ENCODE measurements at regions not wholly inside any gene's neighbourhood (a gene's known extent, or its start where the extent isn't known, plus 50 kb on each side); places are given as distances from the start of the nearest gene placed in this dataset.

DNA sequence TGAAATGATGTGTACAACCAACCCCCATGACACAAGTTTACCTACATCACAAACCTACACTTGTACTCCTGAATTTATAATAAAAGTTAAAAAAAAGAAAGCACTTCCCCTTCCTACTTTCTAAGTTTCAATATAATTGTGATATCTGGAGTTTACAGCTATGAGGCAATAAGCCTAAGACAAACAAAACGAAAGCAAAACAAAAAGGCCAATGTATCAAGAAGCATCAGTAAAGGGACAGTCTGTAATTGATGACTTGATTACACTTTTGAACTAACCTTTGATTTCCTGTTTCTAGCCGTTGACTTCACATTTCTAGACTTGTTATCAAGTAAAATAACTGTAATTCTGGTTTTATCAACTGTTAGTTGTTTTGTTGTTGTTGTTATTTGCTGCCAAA is 187.5 kb upstream of the CNTN3 start:
- WGBS (ENCODE audit: extremely low coverage, insufficient read length, low lambda C conversion rate): no CpG with 5 or more reads among the region's 2 CpGs
- Histone ChIP-seq H3K27ac (ENCODE audit: insufficient read length, low read depth, low read length) (no peak overlapping the region), H3K27me3 (ENCODE audit: insufficient read depth, low read length) (no peaks in the 10 kb centered on the region), H4K20me1 (ENCODE audit: control insufficient read depth, insufficient read depth, insufficient read length) (no peaks in the 10 kb centered on the region), H3K79me2 (ENCODE audit: insufficient read depth, low read length) (no peaks in the 10 kb centered on the region), H4K8ac (replicated peaks; ENCODE audit: insufficient read length, low read depth, low read length) (no peak overlapping the region), H2BK20ac (ENCODE audit: low read depth, low read length, poor library complexity, severe bottlenecking) (no peak overlapping the region), H3K4me1 (ENCODE audit: insufficient read depth, low read length) (no peaks in the 10 kb centered on the region), H4K91ac (ENCODE audit: insufficient read length, low read depth, low read length) (no peak overlapping the region), H2BK15ac (ENCODE audit: low read depth, low read length) (no peak overlapping the region), H3K56ac (ENCODE audit: insufficient read length, low read depth, low read length) (no peak overlapping the region), H2AK5ac (ENCODE audit: insufficient read length, low read length) (no peak overlapping the region), H3K23me2 (ENCODE audit: insufficient read length, low read depth, low read length, poor library complexity, severe bottlenecking) (no peaks in the 10 kb centered on the region), H3K4me2 (ENCODE audit: insufficient read depth, insufficient read length, low read length) (no peak overlapping the region), H3K9ac (ENCODE audit: extremely low read depth, insufficient read length, low read length) (no peak overlapping the region), H3K79me1 (ENCODE audit: insufficient read depth, low read depth, low read length, poor library complexity, severe bottlenecking) (no peaks in the 10 kb centered on the region), H2BK12ac (ENCODE audit: insufficient read length, low read depth, low read length) (no peak overlapping the region), H2AFZ (ENCODE audit: low read length) (no peak overlapping the region), H2BK5ac (ENCODE audit: insufficient read length, low read length) (no peak overlapping the region), H4K5ac (ENCODE audit: insufficient read length, low read depth, low read length) (no peak overlapping the region), H3K9me3 (ENCODE audit: control insufficient read depth, low read depth, low read length) (no peaks in the 10 kb centered on the region), H3K23ac (ENCODE audit: insufficient read length, low read depth, low read length) (no peak overlapping the region), H2BK120ac (ENCODE audit: low read depth, low read length, poor library complexity, severe bottlenecking) (no peak overlapping the region), H3T11ph (ENCODE audit: low read length) (no peak overlapping the region), H3K18ac (ENCODE audit: insufficient read length, low read depth, low read length) (no peak overlapping the region), H3K14ac (ENCODE audit: insufficient read depth, low read length) (no peak overlapping the region), H3K4ac (ENCODE audit: low read depth, low read length) (no peak overlapping the region)
- Mint-ChIP-seq H3K4me3 (no peak overlapping the region), H3K27me3 (ENCODE audit: low read depth) (no peaks in the 10 kb centered on the region; the same call in 1 of the 2 replicates), H3K4me1 (no peaks in the 10 kb centered on the region), H3K27ac (no peak overlapping the region), H3K9me3 (peaks cover 10 to 12% of the 10 kb centered on the region in 2 experiments; a peak in 4 of 5 replicates), H3K36me3 (ENCODE audit: insufficient read depth in 1 of 3, low read depth in 3 of 3) (0 out of 7 replicates have a peak, but pooled peaks cover 0 to 2% (median 0%) of the 10 kb centered on the region in 3 experiments)
- TF ChIP-seq, protein P1, sequence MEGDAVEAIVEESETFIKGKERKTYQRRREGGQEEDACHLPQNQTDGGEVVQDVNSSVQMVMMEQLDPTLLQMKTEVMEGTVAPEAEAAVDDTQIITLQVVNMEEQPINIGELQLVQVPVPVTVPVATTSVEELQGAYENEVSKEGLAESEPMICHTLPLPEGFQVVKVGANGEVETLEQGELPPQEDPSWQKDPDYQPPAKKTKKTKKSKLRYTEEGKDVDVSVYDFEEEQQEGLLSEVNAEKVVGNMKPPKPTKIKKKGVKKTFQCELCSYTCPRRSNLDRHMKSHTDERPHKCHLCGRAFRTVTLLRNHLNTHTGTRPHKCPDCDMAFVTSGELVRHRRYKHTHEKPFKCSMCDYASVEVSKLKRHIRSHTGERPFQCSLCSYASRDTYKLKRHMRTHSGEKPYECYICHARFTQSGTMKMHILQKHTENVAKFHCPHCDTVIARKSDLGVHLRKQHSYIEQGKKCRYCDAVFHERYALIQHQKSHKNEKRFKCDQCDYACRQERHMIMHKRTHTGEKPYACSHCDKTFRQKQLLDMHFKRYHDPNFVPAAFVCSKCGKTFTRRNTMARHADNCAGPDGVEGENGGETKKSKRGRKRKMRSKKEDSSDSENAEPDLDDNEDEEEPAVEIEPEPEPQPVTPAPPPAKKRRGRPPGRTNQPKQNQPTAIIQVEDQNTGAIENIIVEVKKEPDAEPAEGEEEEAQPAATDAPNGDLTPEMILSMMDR (conservative IDR thresholded peaks at IDR 0.05): no peak
- DNase-seq: no peak

Data from H9 (cell line).